NCI-H2227 (cell line): ENCODE measurements at regions not wholly inside any gene's neighbourhood (a gene's known extent, or its start where the extent isn't known, plus 50 kb on each side); places are given as distances from the start of the nearest gene placed in this dataset.

Source experiments
- DNase-seq: peaks from one replicate; lab custom pipeline; 2025; ENCODE audit not compliant: unreplicated experiment; lab: John Stamatoyannopoulos, UW

DNA sequence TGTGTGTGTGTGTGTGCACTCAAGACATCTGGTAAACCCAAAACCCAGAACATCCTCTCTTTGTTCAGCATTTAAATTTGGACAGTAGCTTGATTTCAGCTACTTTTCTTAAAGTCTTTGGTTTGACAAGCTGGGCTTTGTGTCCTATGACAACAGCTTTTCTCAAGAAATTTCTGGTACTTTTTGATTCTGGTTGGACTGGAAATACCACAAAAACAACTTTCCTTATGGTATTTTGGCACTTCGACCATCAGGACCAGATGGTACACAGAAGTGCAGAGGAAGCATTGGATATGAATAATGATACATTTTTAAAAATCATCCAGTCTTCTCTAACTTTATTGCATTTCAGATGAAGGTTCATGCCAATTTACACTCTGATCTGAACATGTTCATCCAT lies 286.6 kb upstream of the FLRT2 start:
- no peak for DNase-seq

DNA sequence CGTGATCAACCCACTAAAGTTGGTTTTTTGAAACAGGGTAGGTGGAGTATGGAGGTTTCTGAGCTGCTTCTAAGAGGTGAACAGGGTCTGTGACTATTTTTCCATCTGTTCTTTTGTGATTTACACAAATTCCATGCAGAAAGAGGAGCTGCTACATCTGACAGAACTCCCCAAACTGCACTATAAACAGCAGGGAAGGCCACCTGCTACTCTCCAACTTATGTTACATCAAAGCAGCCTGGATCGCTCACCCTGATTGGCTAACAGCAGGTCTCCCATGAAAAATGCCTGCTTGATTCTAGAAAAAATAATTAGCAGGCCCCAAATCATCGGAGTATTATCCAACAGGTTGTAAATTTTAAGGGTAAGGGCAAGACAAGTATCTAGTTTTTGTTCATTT lies 282.9 kb upstream of the FLRT2 start:
- no peak for DNase-seq

DNA sequence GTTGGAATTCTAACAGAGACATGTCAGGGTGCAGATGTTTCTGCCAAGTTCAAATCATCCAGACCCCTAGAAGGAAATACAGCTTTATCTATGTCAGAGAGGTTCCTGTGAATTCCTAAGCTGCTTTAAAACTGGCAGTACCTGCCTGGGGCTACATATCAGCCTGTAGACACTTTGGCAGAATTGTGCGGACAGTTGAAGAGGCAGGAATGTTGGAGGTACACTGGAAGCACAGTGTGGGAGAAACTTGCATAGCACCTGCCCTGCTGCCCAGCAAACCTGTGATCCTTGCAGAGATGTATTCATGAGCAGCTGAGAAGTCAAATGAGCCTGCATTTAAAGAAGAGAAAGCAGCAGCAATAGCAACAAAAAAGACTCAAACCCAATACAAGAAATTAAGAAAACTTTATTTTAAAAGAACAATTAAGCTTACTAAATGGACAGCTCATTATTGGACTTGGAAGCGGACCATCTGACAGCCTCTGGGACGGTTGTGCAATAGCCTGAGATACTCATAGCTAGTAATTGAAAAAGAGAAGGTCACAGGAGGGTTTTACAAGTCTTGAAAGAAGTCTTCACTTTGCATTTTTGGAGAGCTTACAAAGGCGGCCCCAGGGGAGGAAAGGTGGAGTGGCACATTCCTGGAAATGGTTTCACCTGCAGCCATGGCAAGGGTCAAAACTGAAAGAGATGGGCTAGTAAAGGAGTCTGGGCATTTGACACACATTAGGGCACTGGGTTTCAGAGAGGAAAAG lies 280.9 kb upstream of the FLRT2 start:
- DNase-seq, result no peak

GRCh38 chr14:85250414-85251189 lies 279.3 kb upstream of the FLRT2 start:
- no peak for DNase-seq

DNA sequence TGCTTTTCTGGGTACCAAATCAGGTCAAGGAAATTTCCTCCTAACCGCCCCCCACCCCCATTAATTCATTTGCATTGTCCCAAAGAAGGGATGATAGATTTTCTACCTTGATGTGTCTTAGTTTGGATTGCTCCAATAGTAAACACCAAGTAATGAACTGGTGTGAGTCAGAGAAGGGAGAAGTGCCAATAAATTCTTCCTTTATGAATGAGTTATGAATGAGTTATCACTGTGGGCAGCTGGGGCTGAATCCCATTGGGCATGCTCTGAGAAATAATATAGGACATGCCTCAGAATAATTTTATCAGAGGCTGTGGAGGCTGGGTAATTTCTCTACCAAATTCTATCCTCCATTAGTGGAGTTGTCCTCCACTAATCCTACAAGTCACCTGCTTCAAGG lies 277.9 kb upstream of the FLRT2 start:
- DNase-seq, result no peak

DNA sequence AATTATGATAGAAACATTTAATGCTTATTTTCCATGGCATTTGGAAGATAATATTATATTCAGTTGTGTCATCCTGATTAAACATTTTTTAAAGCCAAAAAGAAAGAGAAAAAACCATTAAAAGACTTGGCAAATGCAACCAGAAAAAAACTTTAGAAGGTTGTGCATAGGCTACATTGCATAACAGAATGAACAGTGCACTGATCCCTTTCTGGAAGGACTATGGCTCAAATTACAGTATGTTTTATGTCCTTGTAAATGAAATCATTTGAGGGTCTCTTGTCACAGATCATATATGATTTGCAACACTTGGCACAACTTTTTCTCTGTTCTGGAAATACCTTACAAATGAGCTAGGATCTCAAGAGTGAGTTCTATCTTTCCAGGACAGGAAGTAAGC lies 275.2 kb upstream of the FLRT2 start:
- DNase-seq, result no peak

- DNase-seq, result no peak
These were observed 272.7 kb upstream of the FLRT2 start for GRCh38 chr14:85257287-85257686.

DNA sequence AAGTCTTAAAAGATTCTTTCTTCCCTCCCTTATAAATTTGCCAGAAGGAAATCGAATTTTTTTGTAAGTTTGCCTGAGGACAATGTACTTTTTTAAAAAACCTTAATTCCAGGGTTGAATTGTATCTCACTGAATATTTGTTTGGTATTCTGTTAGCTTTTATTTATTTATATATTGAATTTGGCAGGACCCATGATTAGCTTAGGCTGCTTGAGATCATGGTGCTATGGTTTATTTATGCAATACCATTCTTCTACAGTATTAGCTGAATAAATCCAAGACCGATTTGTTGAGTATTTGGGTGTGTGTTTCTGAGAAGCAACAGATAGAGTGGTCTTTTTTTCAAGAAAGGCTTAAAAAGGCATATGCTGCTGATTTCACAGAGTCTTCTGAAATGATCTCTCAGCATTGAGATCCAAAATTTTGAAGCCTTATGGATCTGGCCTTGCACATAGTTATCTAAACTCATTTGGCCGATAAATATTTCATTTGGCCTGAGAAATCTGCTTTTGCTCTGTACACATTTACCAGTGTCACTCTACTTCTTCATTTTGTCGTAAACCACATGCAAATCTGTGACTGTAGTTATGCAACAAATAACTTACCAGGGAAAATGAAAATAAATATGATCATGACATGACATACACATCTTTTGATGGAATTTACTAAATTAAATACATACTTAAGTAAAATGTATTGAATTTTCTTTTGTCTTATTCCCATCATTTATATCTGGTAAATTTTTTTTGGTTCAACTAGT lies 265.8 kb upstream of the FLRT2 start:
- no peak for DNase-seq

- no peak for DNase-seq
These were observed 256.8 kb upstream of the FLRT2 start for GRCh38 chr14:85273099-85273677.

DNA sequence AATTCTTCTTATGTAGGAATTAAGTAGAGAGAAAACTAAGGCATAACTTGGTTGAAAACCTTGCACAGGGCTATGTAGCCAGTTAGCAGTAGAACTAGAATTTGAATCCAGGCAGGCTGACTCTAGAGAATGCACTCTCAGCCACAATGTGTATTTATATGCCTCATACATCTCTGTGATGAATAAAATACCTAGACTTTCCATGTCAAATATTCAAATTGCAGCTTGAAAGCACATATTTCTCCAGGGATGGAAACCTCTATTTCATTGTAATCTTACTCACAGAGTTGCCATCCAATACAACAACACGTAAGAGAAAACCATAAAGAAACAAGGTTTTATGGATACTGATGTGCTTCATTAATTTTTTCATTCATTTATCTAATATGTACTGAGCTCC lies 256.0 kb upstream of the FLRT2 start:
- no peak for DNase-seq

DNA sequence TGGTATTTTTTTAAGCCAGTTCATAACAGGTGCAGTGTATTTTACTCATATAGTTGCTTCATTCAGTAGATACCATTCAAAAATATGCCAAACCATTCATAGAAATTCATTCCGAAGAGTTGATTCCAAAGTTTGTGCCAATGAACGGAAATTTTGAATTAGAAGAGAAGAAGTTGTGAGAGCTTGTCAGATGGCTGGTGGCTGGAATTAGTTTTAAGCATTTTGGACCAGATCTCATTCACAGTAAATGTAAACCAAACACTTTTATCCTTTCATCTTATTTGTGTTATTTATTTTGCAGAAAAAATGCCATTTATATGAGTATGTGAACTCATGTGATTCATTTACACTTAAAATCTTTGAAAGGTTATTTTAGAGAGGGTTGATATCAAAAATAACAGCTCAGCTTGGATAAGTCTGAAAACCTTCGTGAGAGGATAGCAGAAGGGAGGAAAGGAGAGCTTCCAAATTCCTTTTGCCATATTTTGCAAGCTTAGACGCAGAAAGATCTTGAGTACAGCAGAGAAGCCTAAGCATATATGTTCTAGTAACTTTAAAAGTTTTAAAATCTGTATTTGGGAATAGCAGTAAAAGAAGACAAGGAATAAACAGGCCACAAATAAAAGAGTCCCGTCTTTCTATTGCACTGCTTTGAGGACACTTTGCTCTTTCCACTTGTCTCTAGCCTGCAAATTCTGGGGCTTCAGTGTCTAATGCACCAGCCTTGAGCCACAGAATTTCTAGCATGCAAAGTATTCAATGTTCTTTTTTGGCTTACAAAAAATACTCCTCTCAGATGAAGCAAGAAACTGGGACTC lies 253.6 kb upstream of the FLRT2 start:
- no peak for DNase-seq

DNA sequence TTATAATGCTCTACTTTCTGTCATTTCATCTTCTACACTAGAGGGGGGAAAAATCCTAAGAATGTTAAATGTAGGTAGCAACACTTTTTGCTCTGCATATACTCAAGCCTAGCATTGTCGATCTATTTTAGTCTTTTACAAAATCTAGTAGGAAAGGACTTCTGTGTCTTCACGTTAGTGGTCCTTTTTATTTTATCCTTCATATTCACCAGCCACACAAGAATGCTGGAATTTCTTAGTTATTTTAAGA lies 253.0 kb upstream of the FLRT2 start:
- DNase-seq, result no peak

DNA sequence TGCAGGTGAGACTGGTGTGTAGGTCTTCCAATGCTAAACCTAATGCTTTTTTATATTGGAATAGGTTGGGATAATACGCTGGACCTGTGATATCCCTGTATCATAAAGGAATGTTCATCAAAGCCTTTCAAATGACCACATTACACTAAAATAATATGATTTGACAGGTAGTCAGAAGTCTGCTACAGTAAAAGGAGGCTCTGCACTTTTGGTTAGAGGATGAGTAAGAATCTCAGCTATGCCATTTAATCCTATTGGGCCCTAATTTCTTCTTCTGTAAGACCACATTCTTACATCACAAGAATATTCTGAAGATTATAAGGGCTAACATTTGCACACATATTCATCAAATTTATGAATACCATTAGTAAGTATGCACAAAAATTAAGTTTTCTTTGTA lies 250.5 kb upstream of the FLRT2 start:
- no peak for DNase-seq

- no peak for DNase-seq
These were observed 249.9 kb upstream of the FLRT2 start for GRCh38 chr14:85280074-85280473.

GRCh38 chr14:85281921-85282320 lies 248.0 kb upstream of the FLRT2 start:
- no peak for DNase-seq

DNA sequence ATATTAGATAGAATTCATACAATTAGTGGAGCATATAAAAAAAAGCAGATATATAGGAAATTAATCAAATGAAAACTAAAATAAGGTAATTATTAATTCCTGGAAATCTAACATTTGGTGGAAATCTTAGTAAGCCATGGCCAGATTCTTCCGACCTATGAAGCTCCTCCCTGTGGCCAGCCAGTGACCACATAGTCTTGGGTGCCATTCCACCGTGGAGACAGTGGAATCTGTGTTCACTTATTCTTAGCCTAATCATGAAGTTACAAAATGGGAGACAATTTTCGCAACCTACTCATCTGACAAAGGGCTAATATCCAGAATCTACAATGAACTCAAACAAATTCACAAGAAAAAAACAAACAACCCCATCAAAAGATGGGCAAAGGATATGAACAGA lies 241.9 kb upstream of the FLRT2 start:
- no peak for DNase-seq

DNA sequence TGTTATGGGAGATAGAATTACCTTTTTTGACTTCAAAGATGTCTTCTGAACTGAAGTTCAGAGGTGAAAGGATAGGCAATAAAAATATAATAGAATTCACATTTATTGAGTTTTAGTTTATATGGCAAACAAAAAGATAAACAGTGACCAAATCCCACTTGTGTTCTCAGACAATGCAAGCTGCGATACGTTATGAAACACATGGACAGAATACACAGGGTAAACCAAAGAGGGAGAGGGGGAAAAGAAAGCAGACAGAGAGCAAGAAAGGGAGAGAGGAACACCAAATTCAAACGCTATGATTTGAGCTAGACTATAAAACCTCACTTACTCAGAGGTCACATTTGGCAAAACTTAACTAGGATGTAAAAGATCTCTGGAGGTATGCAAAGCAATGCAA lies 238.2 kb upstream of the FLRT2 start:
- DNase-seq, result no peak

DNA sequence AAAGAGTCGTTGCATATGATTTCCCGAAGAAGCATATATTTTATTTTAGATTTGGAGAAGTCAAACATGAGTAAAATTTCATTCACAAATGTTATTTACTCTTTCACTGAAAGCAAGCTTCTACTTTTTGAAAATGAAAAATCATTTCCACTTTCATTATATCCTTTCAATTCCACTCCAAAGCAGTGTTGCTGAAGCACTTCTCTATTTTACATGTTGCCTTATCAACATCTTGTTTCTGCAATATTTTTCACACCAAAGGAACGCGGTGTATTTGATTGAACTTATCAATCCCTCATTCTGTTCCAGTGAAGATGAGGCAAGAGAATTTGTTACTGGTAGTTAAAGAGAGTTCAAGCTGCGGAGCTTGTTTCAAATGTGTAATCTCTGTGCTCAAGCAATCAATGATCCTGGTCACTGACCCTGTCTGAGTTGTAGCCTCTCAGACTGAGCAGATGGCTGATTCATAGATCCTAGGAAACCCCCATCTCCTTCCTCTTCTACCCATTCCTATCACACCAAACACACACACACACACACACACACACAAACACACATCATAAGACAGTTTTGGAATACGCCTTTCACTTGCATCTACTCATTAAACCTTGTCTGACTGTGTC lies 236.2 kb upstream of the FLRT2 start:
- DNase-seq, result no peak

DNA sequence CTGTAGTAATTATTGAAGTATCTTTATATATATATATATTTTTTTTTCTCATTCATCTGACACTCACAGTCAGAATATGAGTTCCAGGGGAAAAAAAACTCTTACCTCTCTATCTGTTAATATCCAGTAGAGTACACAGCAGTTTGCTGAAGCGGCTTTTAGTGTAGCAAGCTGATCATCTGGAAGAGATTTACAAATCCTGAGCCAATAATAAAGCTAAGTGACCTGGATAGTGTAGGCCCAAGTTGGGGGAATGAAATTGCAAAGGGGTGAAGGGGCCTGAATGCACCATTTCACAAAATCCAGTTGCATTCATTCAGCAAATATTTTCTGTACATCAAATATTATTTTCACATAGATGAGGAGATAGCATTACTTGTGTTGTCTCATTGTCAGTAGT lies 234.6 kb upstream of the FLRT2 start:
- DNase-seq, result no peak

DNA sequence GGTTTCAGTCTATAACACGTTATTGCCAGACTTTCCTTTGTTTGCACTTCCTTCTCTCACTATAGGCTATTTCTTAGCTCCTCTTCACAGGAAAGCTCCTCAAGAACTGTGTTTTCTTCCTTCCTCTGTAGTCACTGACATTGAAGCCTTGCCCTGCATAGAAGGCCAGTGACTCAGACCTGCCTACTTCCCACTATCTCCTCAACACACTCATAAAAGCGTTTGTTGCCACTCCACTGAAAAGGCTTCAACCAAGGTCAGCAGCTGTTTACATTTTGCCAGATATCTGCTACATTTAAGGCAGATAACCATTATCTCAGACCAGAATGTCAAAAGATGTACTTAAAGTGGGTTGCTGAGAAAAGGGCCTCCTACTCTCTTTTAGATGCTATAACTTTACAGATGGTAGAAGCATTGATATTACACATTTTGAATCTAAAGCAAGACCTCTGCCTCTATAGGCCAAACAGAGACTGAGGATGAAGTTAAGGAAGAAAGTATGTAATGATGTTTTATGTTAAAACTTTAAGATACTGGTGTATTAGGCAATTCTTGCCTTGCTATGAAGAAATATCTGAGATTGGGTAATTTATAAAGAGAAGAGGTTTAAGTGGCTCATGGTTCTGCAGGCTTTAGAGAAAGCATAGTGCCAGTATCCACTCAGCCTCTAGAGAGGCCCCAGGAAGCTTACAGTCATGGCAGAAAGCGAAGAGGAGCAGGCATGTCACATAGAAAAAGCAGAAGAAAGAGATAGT lies 233.3 kb upstream of the FLRT2 start:
- DNase-seq, result no peak
